Activated naive CD8-positive, alpha-beta T cell (primary cell): ENCODE measurements at regions not wholly inside any gene's neighbourhood (a gene's known extent, or its start where the extent isn't known, plus 50 kb on each side); places are given as distances from the start of the nearest gene placed in this dataset.

Experiments
- H3K27ac Mint-ChIP-seq: one replicate; pipeline ENCODE4 v1.8.0; 2021; ENCODE audit warnings: mixed read lengths
- H3K27me3 Mint-ChIP-seq: one replicate; pipeline ENCODE4 v1.8.0; 2021; ENCODE audit warnings: mixed read lengths
- H3K36me3 Mint-ChIP-seq: one replicate; pipeline ENCODE4 v1.8.0; 2021; ENCODE audit warnings: mixed read lengths
- H3K4me1 Mint-ChIP-seq: one replicate; pipeline ENCODE4 v1.8.0; 2021; ENCODE audit warnings: low read depth, mixed read lengths
- H3K4me3 Mint-ChIP-seq: one replicate; pipeline ENCODE4 v1.8.0; 2021; ENCODE audit warnings: mild to moderate bottlenecking, mixed read lengths
- H3K9me3 Mint-ChIP-seq: one replicate; pipeline ENCODE4 v1.8.0; 2021; ENCODE audit warnings: low read depth, mixed read lengths

GRCh38 chr6:134702279-134702678, 247.6 kb downstream of the ALDH8A1 start:
- H3K27ac Mint-ChIP-seq: no peak overlapping the region

GRCh38 chr6:134701301-134701700, 248.6 kb downstream of the ALDH8A1 start:
- Mint-ChIP-seq H3K36me3 (no peaks in the 10 kb centered on the region), H3K4me3 (no peak overlapping the region), H3K27ac (no peak overlapping the region), H3K27me3 (peaks cover 7% of the 10 kb centered on the region), H3K9me3 (no peaks in the 10 kb centered on the region), H3K4me1 (no peaks in the 10 kb centered on the region)

More at GRCh38 chr6:134702279-134702678, 247.6 kb downstream of the ALDH8A1 start:
- Mint-ChIP-seq H3K4me1 (no peaks in the 10 kb centered on the region), H3K27me3 (peaks cover 7% of the 10 kb centered on the region), H3K9me3 (no peaks in the 10 kb centered on the region), H3K36me3 (no peaks in the 10 kb centered on the region), H3K4me3 (no peak overlapping the region)

GRCh38 chr6:134698228-134698627, 251.7 kb downstream of the ALDH8A1 start:
- H3K9me3 Mint-ChIP-seq: no peaks in the 10 kb centered on the region
- no peak overlapping the region for H3K4me3 Mint-ChIP-seq
- peaks cover 10% of the 10 kb centered on the region for H3K27me3 Mint-ChIP-seq
- no peaks in the 10 kb centered on the region for H3K4me1 Mint-ChIP-seq
- no peaks in the 10 kb centered on the region for H3K36me3 Mint-ChIP-seq
- no peak overlapping the region for H3K27ac Mint-ChIP-seq

GRCh38 chr6:134692008-134692407, 257.9 kb downstream of the ALDH8A1 start:
- H3K36me3 Mint-ChIP-seq: no peaks in the 10 kb centered on the region
- no peak overlapping the region for H3K4me3 Mint-ChIP-seq
- H3K4me1 Mint-ChIP-seq: no peaks in the 10 kb centered on the region
- no peak overlapping the region for H3K27ac Mint-ChIP-seq
- no peaks in the 10 kb centered on the region for H3K9me3 Mint-ChIP-seq
- H3K27me3 Mint-ChIP-seq: peaks cover 21% of the 10 kb centered on the region

- H3K27me3 Mint-ChIP-seq: peaks cover 20% of the 10 kb centered on the region
- H3K4me1 Mint-ChIP-seq: no peaks in the 10 kb centered on the region
- no peak overlapping the region for H3K4me3 Mint-ChIP-seq
- no peaks in the 10 kb centered on the region for H3K9me3 Mint-ChIP-seq
- no peak overlapping the region for H3K27ac Mint-ChIP-seq
- H3K36me3 Mint-ChIP-seq: no peaks in the 10 kb centered on the region
These were observed 258.7 kb downstream of the ALDH8A1 start for GRCh38 chr6:134691180-134691579.

GRCh38 chr6:134690048-134690447, 259.9 kb downstream of the ALDH8A1 start:
- Mint-ChIP-seq H3K27ac (no peak overlapping the region), H3K9me3 (no peaks in the 10 kb centered on the region), H3K4me3 (no peak overlapping the region), H3K27me3 (peaks cover 20% of the 10 kb centered on the region), H3K36me3 (no peaks in the 10 kb centered on the region), H3K4me1 (no peaks in the 10 kb centered on the region)

- no peaks in the 10 kb centered on the region for H3K36me3 Mint-ChIP-seq
- no peaks in the 10 kb centered on the region for H3K9me3 Mint-ChIP-seq
- peaks cover 20% of the 10 kb centered on the region for H3K27me3 Mint-ChIP-seq
- H3K4me1 Mint-ChIP-seq: no peaks in the 10 kb centered on the region
- no peak overlapping the region for H3K27ac Mint-ChIP-seq
- no peak overlapping the region for H3K4me3 Mint-ChIP-seq
These were observed 260.3 kb downstream of the ALDH8A1 start for GRCh38 chr6:134689641-134690040.

- no peaks in the 10 kb centered on the region for H3K9me3 Mint-ChIP-seq
- no peak overlapping the region for H3K4me3 Mint-ChIP-seq
- H3K27me3 Mint-ChIP-seq: peaks cover 20% of the 10 kb centered on the region
- no peak overlapping the region for H3K27ac Mint-ChIP-seq
- no peaks in the 10 kb centered on the region for H3K4me1 Mint-ChIP-seq
- no peaks in the 10 kb centered on the region for H3K36me3 Mint-ChIP-seq
These were observed 260.7 kb downstream of the ALDH8A1 start for GRCh38 chr6:134689177-134689576.

GRCh38 chr6:134686071-134686470, 263.8 kb downstream of the ALDH8A1 start:
- Mint-ChIP-seq H3K36me3 (no peaks in the 10 kb centered on the region), H3K4me1 (no peaks in the 10 kb centered on the region), H3K4me3 (no peak overlapping the region), H3K27ac (no peak overlapping the region), H3K9me3 (no peaks in the 10 kb centered on the region), H3K27me3 (peaks cover 12% of the 10 kb centered on the region)

- H3K36me3 Mint-ChIP-seq: no peaks in the 10 kb centered on the region
- H3K27me3 Mint-ChIP-seq: peaks cover 5% of the 10 kb centered on the region
- H3K4me1 Mint-ChIP-seq: no peaks in the 10 kb centered on the region
- H3K9me3 Mint-ChIP-seq: no peaks in the 10 kb centered on the region
- H3K4me3 Mint-ChIP-seq: no peak overlapping the region
- no peak overlapping the region for H3K27ac Mint-ChIP-seq
These were observed 265.5 kb downstream of the ALDH8A1 start for GRCh38 chr6:134684423-134684795.

GRCh38 chr6:134683783-134684422, 266.0 kb downstream of the ALDH8A1 start:
- Mint-ChIP-seq H3K27me3 (peaks cover 5% of the 10 kb centered on the region), H3K9me3 (no peaks in the 10 kb centered on the region), H3K4me1 (no peaks in the 10 kb centered on the region), H3K27ac (no peak overlapping the region), H3K4me3 (no peak overlapping the region), H3K36me3 (no peaks in the 10 kb centered on the region)

GRCh38 chr6:134680433-134680832, 269.5 kb downstream of the ALDH8A1 start:
- no peaks in the 10 kb centered on the region for H3K4me1 Mint-ChIP-seq
- no peaks in the 10 kb centered on the region for H3K9me3 Mint-ChIP-seq
- H3K27ac Mint-ChIP-seq: no peak overlapping the region
- H3K27me3 Mint-ChIP-seq: peaks cover 2% of the 10 kb centered on the region
- no peak overlapping the region for H3K4me3 Mint-ChIP-seq
- no peaks in the 10 kb centered on the region for H3K36me3 Mint-ChIP-seq

- H3K27me3 Mint-ChIP-seq: peaks cover 2% of the 10 kb centered on the region
- no peaks in the 10 kb centered on the region for H3K36me3 Mint-ChIP-seq
- H3K27ac Mint-ChIP-seq: no peak overlapping the region
- H3K9me3 Mint-ChIP-seq: no peaks in the 10 kb centered on the region
- no peak overlapping the region for H3K4me3 Mint-ChIP-seq
- H3K4me1 Mint-ChIP-seq: no peaks in the 10 kb centered on the region
These were observed 269.9 kb downstream of the ALDH8A1 start for GRCh38 chr6:134680021-134680420.

GRCh38 chr6:134678436-134678889, 271.4 kb downstream of the ALDH8A1 start:
- no peaks in the 10 kb centered on the region for H3K9me3 Mint-ChIP-seq
- H3K4me1 Mint-ChIP-seq: no peaks in the 10 kb centered on the region
- H3K27ac Mint-ChIP-seq: no peak overlapping the region
- H3K36me3 Mint-ChIP-seq: no peaks in the 10 kb centered on the region
- no peaks in the 10 kb centered on the region for H3K27me3 Mint-ChIP-seq
- H3K4me3 Mint-ChIP-seq: no peak overlapping the region

GRCh38 chr6:134676307-134677281, 273.3 kb downstream of the ALDH8A1 start:
- Mint-ChIP-seq H3K36me3 (no peaks in the 10 kb centered on the region), H3K9me3 (no peaks in the 10 kb centered on the region), H3K4me1 (peaks cover 2% of the 10 kb centered on the region), H3K27me3 (no peaks in the 10 kb centered on the region), H3K27ac (no peak overlapping the region), H3K4me3 (no peak overlapping the region)
